OCI-LY3 (cell line): ENCODE measurements at regions not wholly inside any gene's neighbourhood (a gene's known extent, or its start where the extent isn't known, plus 50 kb on each side); places are given as distances from the start of the nearest gene placed in this dataset.

Experiments used
- H2AFZ ChIP-seq: fragments of 200-600, 300-600 bp; shearing (Covaris generic); 2 replicates; pipeline ENCODE4 v1.6.0; 2014; ENCODE audit warnings: antibody characterized with exemption, low read depth, low read length
- H3K27ac ChIP-seq: fragments of 200-600, 300-600 bp; sonication (generic); 2 replicates; pipeline ENCODE4 v1.5.1; 2014; ENCODE audit warnings: mild to moderate bottlenecking, low read length, moderate library complexity, mixed read lengths
- H3K27me3 ChIP-seq: fragments of 200-600, 300-600 bp; sonication (generic); 2 replicates; pipeline ENCODE4 v1.6.1; 2014; ENCODE audit warnings: low read depth, low read length, mixed read lengths
- H3K36me3 ChIP-seq: fragments of 200-600, 300-600 bp; sonication (generic); replicated peaks from 2 replicates; pipeline ENCODE3; 2014; ENCODE audit warnings: low read depth, low read length, mixed read lengths
- H3K4me1 ChIP-seq: fragments of 300-600, 200-600 bp; sonication (generic); 2 replicates; pipeline ENCODE4 v1.6.1; 2014; ENCODE audit warnings: low read length, mixed read lengths
- H3K4me2 ChIP-seq: fragments of 200-600, 300-600 bp; sonication (generic); 2 replicates; pipeline ENCODE4 v1.6.1; 2014; ENCODE audit warnings: low read length, mixed read lengths
- H3K4me3 ChIP-seq: fragments of 300-600, 200-600 bp; sonication (generic); 2 replicates; pipeline ENCODE4 v1.5.1; 2014; ENCODE audit warnings: antibody characterized with exemption, mild to moderate bottlenecking, low read length, moderate library complexity
- H3K79me2 ChIP-seq: fragments of 300-600, 200-600 bp; shearing (Covaris generic); 2 replicates; pipeline ENCODE4 v1.6.1; 2014; ENCODE audit warnings: mild to moderate bottlenecking, low read length, mixed read lengths
- H3K9ac ChIP-seq: fragments of 300-600, 200-600 bp; shearing (Covaris generic); 2 replicates; pipeline ENCODE4 v1.6.0; 2014; ENCODE audit warnings: mild to moderate bottlenecking, low read length, moderate library complexity
- H3K9me3 ChIP-seq: fragments of 200-600, 300-600 bp; shearing (Covaris generic); 2 replicates; pipeline ENCODE4 v1.6.1; 2014; ENCODE audit warnings: low read length, mixed read lengths; ENCODE audit not compliant: insufficient read depth
- H4K20me1 ChIP-seq: fragments of 200-600, 300-600 bp; sonication (generic); 2 replicates; pipeline ENCODE4 v1.6.1; 2016; ENCODE audit warnings: low read length, mixed read lengths; ENCODE audit not compliant: insufficient read depth
- CTCF ChIP-seq: fragments of 200-600, 300-600 bp; sonication (generic); IDR thresholded peaks from 2 replicates; pipeline ENCODE4 v1.5.1; 2014; ENCODE audit warnings: antibody characterized with exemption, low read length, low read depth
- EZH2phosphoT487 ChIP-seq: fragments of 200-600 bp; shearing (Covaris generic); IDR thresholded peaks from 2 replicates; pipeline ENCODE4 v1.6.1; 2018; ENCODE audit warnings: antibody characterized with exemption, mixed run types, low read depth

- no peak overlapping the region for H2AFZ ChIP-seq
- TF ChIP-seq CTCF: no peak
- TF ChIP-seq EZH2phosphoT487: no peak
- no peaks in the 10 kb centered on the region for H3K79me2 ChIP-seq
- no peak overlapping the region for H3K9ac ChIP-seq
- no peaks in the 10 kb centered on the region for H3K9me3 ChIP-seq
- no peak overlapping the region for H3K4me2 ChIP-seq
- no peak overlapping the region for H3K4me3 ChIP-seq
- H4K20me1 ChIP-seq: no peaks in the 10 kb centered on the region
- H3K27me3 ChIP-seq: no peaks in the 10 kb centered on the region
- no peaks in the 10 kb centered on the region for H3K36me3 ChIP-seq
- no peaks in the 10 kb centered on the region for H3K4me1 ChIP-seq
- H3K27ac ChIP-seq: no peak overlapping the region
Measured at GRCh38 chr3:80998022-80998421, 763.4 kb downstream of the GBE1 start.

- H3K9ac ChIP-seq: no peak overlapping the region
- no peaks in the 10 kb centered on the region for H3K9me3 ChIP-seq
- H4K20me1 ChIP-seq: no peaks in the 10 kb centered on the region
- H3K27me3 ChIP-seq: no peaks in the 10 kb centered on the region
- H3K4me3 ChIP-seq: no peak overlapping the region
- H3K4me2 ChIP-seq: no peak overlapping the region
- no peaks in the 10 kb centered on the region for H3K36me3 ChIP-seq
- TF ChIP-seq EZH2phosphoT487 (no peak), CTCF (no peak)
- H3K79me2 ChIP-seq: no peaks in the 10 kb centered on the region
- no peaks in the 10 kb centered on the region for H3K4me1 ChIP-seq
- no peak overlapping the region for H2AFZ ChIP-seq
- H3K27ac ChIP-seq: no peak overlapping the region
Measured at GRCh38 chr3:80997622-80998021, 763.8 kb downstream of the GBE1 start.

DNA sequence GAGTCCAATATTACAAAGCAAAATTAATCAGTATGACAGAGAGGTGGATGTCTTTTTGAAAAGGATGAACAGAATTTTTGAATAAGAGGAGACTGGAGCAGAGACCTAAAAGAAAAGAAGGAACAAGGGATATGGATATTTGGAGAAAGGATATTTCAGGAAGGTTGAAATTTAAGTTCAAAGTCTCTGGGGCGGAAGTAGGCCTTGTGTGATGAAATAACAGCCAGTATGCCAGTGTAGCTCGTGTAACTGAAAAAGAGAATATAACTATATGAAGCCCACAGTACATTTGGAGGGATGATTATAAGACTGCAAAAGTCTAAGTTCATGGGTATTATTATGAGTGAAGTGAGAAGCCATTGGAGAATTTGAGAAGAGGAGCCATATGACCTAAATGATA is 766.7 kb downstream of the GBE1 start:
- H3K27ac ChIP-seq: no peak overlapping the region
- no peak for TF ChIP-seq CTCF
- no peak for TF ChIP-seq EZH2phosphoT487
- no peak overlapping the region for H3K4me3 ChIP-seq
- H3K36me3 ChIP-seq: no peaks in the 10 kb centered on the region
- H3K4me2 ChIP-seq: no peak overlapping the region
- no peaks in the 10 kb centered on the region for H3K27me3 ChIP-seq
- no peak overlapping the region for H3K9ac ChIP-seq
- H3K9me3 ChIP-seq: no peaks in the 10 kb centered on the region
- H3K79me2 ChIP-seq: no peaks in the 10 kb centered on the region
- no peak overlapping the region for H2AFZ ChIP-seq
- no peaks in the 10 kb centered on the region for H4K20me1 ChIP-seq
- no peaks in the 10 kb centered on the region for H3K4me1 ChIP-seq

GRCh38 chr3:80994085-80994665 is 767.3 kb downstream of the GBE1 start:
- no peaks in the 10 kb centered on the region for H3K4me1 ChIP-seq

More at GRCh38 chr3:80994085-80994665, 767.3 kb downstream of the GBE1 start:
- Histone ChIP-seq H3K9me3 (no peaks in the 10 kb centered on the region), H2AFZ (no peak overlapping the region), H3K27me3 (no peaks in the 10 kb centered on the region), H3K79me2 (no peaks in the 10 kb centered on the region), H3K27ac (no peak overlapping the region), H3K4me2 (no peak overlapping the region), H3K36me3 (no peaks in the 10 kb centered on the region), H4K20me1 (no peaks in the 10 kb centered on the region), H3K9ac (no peak overlapping the region), H3K4me3 (no peak overlapping the region)
- TF ChIP-seq EZH2phosphoT487 (no peak), CTCF (no peak)
